BJ (cell line): ENCODE measurements at regions not wholly inside any gene's neighbourhood (a gene's known extent, or its start where the extent isn't known, plus 50 kb on each side); places are given as distances from the start of the nearest gene placed in this dataset.
"Not testable (repeated sequence)": the region's sequence is repeated elsewhere in the genome, so short reads cannot be mapped to it uniquely, and the experiment has no call there.

Experiments
- CTCF ChIA-PET: fragments of 350-600 bp; formaldehyde crosslinking; extraction: SDS; loops from one replicate; lab custom pipeline; 2021; ENCODE audit warnings: antibody characterized with exemption, inconsistent platforms; lab: Yijun Ruan, JAX
- POLR2A ChIA-PET: fragments of 300-600 bp; sonication (Branson Sonifier 250); formaldehyde crosslinking; extraction: SDS; loops from one replicate; lab custom pipeline; 2021; ENCODE audit warnings: antibody characterized with exemption; lab: Charles Lee
- DNase-seq: peaks from one replicate; pipeline ENCODE4 v3.0.0-alpha.2; 2011; ENCODE audit warnings: low read depth
- H3K27me3 ChIP-seq: 2 replicates; pipeline ENCODE4 v1.6.0; 2011; ENCODE audit warnings: low read length; ENCODE audit not compliant: control insufficient read depth, insufficient read depth
- H3K36me3 ChIP-seq: 2 replicates; pipeline ENCODE4 v1.5.1; 2011; ENCODE audit warnings: low read length; ENCODE audit not compliant: control insufficient read depth, insufficient read depth
- H3K4me3 ChIP-seq: 2 replicates; pipeline ENCODE4 v1.5.1; 2011; ENCODE audit warnings: low read depth, mild to moderate bottlenecking, control low read depth, low read length
- TF ChIP-seq, protein P1 (sequence below): IDR thresholded peaks from 2 replicates; pipeline ENCODE4 v1.5.1; 2011; ENCODE audit warnings: low read depth, mild to moderate bottlenecking, control low read depth, inconsistent platforms, low read length, moderate library complexity; ENCODE audit not compliant: insufficient read depth

DNA sequence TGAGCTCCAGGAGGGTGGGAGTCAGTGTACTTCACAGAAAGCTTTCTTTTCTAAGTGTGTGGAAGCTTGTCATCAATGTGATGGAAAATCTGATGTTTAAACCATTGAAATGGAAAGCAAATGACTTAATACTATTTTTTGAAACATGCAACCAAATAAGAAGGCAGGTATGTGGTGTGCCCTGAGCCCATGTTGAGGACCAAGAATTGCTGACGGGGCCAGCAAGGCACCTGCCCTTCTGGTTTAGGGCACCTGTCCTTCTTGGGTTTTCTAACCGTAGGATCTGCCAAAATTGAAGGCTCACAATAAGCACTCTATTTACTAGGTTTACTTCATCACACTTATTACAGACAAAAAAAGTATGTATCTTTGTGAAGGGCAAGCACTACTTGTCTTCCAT is 537.7 kb downstream of the SOCS6 start:
- TF ChIP-seq, protein P1, sequence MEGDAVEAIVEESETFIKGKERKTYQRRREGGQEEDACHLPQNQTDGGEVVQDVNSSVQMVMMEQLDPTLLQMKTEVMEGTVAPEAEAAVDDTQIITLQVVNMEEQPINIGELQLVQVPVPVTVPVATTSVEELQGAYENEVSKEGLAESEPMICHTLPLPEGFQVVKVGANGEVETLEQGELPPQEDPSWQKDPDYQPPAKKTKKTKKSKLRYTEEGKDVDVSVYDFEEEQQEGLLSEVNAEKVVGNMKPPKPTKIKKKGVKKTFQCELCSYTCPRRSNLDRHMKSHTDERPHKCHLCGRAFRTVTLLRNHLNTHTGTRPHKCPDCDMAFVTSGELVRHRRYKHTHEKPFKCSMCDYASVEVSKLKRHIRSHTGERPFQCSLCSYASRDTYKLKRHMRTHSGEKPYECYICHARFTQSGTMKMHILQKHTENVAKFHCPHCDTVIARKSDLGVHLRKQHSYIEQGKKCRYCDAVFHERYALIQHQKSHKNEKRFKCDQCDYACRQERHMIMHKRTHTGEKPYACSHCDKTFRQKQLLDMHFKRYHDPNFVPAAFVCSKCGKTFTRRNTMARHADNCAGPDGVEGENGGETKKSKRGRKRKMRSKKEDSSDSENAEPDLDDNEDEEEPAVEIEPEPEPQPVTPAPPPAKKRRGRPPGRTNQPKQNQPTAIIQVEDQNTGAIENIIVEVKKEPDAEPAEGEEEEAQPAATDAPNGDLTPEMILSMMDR, result no peak
- no peak for DNase-seq
- no peak overlapping the region for H3K4me3 ChIP-seq
- H3K27me3 ChIP-seq, result no peaks in the 10 kb centered on the region
- CTCF ChIA-PET, result no interaction called here
- POLR2A ChIA-PET, result no interaction called here
- H3K36me3 ChIP-seq, result no peaks in the 10 kb centered on the region

DNA sequence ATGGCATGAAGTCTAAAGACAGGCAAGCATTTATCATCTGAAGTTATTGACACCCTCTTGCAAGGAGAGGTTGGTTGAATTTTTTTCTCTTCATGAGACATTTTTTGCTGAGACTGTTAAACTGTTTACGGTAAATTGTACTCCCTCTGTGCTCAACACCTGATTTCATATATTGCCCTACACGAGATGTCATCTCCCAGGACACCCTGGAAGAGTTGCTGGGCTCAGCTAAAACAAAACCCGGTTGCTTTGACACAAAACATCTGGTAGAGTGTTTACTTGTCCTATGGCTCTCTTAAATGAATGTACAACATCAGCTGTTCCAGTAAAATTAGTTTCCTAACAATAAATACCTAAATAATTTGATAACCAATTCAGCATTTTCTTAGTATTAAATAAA is 533.8 kb downstream of the SOCS6 start:
- CTCF ChIA-PET, result no interaction called here
- TF ChIP-seq, protein P1, result no peak
- no peak for DNase-seq
- H3K36me3 ChIP-seq, result no peaks in the 10 kb centered on the region
- POLR2A ChIA-PET, result no interaction called here
- H3K4me3 ChIP-seq, result no peak overlapping the region
- no peaks in the 10 kb centered on the region for H3K27me3 ChIP-seq

DNA sequence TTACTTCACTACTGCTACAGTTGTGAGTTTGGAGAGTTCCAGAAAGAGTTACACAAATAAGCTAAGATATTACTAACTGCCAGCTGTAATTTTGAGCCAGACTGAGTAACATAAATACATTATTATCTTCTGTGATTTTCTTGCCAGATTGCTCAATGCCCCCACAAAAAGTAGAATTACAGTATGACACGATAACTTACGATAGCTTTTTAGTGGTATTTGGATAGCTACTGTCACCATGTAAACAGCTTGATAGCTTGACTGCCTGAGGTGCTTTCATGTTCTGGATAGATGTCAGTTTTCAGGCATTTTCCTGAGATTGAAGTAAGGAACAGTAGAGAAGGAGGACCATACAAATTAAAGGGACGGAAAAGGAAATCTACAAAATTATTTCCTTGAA is 533.3 kb downstream of the SOCS6 start:
- TF ChIP-seq, protein P1, result no peak
- POLR2A ChIA-PET, result no interaction called here

DNA sequence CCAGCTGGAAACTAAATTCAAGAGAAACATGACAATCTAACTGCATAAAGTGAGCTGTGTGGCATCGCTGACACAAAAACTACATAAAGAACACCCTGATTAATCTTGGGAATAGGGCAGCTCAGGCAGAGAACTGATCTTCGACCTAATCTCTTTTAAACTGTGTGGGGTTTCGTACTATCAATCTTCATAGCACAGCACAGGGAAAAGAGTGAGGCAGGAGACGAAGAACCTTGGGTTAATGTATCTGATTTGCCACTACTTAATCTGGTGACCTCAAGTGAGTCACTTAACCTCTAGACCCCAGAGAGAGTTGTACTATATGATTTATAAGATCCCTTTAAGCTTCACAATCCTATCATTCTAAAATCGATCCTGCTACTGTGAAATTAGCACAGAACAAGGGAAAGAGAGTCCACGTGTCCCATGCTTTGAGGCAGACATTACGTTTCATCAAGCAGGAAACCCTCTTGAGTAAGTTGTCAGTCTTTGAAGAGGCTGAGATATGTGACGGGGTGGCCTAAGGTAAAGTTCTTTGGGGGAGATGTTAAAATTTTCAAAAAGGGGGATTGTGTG is 519.7 kb downstream of the SOCS6 start:
- Histone ChIP-seq H3K36me3 (no peaks in the 10 kb centered on the region), H3K4me3 (no peak overlapping the region), H3K27me3 (no peaks in the 10 kb centered on the region)
- POLR2A ChIA-PET, result no interaction called here
- TF ChIP-seq, protein P1, result no peak
- no peak for DNase-seq
- CTCF ChIA-PET, result no interaction called here

More for the DNA sequence above, 533.3 kb downstream of the SOCS6 start:
- H3K36me3 ChIP-seq, result no peaks in the 10 kb centered on the region
- no peak overlapping the region for H3K4me3 ChIP-seq
- CTCF ChIA-PET, result interaction anchor here (1.3 kb wide), 1 partner anchor 17 kb away, joined by 3 read pairs; no protein-coding TSS in a partner anchor
- no peaks in the 10 kb centered on the region for H3K27me3 ChIP-seq
- DNase-seq, result no peak

DNA sequence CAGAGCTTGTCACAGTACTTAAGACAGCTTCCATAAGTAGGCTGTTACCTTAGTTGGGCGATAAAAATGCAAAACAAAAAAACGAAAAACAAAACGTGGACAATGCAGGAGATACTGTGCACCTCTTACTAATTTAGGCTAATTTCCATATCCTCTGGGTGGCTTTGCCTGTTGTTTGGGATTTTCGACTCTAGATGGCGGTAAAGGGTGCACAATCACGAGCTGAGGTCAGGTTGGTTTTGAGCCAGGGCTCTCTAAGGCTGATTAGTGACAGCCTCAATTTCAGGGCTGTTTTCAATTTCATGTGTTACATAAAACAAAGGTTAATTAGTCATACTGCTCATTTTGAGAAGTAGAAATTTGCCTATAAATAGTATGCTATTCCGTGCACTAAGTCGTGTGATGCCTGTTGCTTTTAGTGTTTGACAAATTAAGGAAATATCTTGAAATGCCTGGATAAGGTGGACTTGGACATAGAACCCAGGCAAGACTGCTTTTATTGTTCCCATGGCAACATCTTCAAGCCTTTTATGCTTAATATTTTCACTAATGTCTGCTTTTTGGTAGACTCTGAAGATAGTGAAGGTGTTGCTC is 493.1 kb downstream of the SOCS6 start:
- Histone ChIP-seq H3K4me3 (no peak overlapping the region), H3K36me3 (no peaks in the 10 kb centered on the region), H3K27me3 (no peaks in the 10 kb centered on the region)
- ChIA-PET CTCF (no interaction called here), POLR2A (no interaction called here)
- TF ChIP-seq, protein P1, result no peak
- DNase-seq, result no peak

DNA sequence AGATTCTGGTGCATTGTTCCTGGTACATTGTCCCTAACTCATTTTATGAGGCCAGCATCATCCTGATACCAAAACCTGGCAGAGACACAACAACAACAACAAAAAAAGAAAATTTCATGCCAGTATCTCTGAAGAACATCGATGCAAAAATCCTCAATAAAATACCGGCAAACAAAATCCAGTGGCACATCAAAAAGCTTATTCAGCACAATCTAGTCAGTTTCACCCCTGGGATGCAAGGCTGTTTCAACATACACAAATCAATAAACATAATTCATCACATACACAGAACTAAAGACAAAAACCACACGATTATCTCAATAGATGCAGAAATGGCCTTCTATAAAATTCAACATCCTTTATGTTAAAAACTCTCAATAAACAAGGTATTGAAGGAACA is 477.4 kb downstream of the SOCS6 start:
- H3K27me3 ChIP-seq, H3K36me3 ChIP-seq, DNase-seq, CTCF ChIA-PET, POLR2A ChIA-PET, H3K4me3 ChIP-seq: not testable (repeated sequence)
